LHCN-M2 (cell line): ENCODE measurements at regions not wholly inside any gene's neighbourhood (a gene's known extent, or its start where the extent isn't known, plus 50 kb on each side); places are given as distances from the start of the nearest gene placed in this dataset.
"Not testable (repeated sequence)": the region's sequence is repeated elsewhere in the genome, so short reads cannot be mapped to it uniquely, and the experiment has no call there.

Experiments used
- DNase-seq: peaks from one replicate; pipeline ENCODE4 v3.0.0-alpha.2; 2012; ENCODE audit warnings: low read depth

DNA sequence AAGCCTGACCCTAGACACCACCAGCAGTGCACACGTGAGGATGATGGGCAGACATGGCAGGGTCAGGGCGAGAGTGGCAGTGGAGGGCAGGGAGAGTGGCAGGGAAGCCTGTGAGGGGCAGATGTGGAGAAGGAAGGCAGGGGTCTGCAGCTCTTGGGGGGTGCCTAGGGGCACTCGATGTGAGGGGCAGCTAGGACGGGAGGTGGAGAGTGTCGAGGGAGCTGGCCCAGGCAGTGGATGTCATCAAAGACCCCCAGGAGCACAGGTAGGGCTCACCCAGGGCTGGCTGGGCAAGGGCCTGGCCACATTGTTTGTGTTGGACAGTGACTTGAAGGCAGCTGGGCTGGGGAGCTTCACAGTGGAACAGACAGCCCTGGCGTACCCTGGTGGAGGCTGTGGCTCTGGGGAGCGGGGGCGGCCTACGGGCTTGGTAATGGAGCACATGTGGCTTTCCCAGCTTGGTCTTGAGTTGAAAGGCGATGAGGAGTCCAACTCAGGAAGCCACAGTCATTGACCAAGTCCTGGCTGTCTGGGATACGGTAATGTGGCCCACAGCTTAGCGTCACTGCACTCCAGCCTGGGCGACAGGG, 87.1 kb downstream of the RTP5 start:
- DNase-seq: no peak

DNA sequence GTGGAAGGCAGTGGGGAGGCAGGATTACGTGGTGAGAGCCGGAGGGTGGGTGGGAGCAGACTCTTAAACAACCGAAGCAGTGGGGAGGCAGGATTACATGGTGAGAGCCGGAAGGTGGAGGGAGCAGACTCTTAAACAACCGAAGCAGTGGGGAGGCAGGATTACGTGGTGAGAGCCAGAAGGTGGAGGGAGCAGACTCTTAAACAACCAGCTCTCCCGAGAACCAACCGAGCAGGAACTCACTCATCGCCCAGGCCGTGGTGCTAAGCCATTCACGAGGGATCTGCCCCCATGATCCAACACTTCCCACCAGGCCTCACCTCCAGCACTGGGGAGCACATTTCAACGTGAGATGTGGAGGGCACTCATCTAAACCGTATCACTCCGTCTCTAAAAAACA, 87.7 kb downstream of the RTP5 start:
- no peak for DNase-seq

DNA sequence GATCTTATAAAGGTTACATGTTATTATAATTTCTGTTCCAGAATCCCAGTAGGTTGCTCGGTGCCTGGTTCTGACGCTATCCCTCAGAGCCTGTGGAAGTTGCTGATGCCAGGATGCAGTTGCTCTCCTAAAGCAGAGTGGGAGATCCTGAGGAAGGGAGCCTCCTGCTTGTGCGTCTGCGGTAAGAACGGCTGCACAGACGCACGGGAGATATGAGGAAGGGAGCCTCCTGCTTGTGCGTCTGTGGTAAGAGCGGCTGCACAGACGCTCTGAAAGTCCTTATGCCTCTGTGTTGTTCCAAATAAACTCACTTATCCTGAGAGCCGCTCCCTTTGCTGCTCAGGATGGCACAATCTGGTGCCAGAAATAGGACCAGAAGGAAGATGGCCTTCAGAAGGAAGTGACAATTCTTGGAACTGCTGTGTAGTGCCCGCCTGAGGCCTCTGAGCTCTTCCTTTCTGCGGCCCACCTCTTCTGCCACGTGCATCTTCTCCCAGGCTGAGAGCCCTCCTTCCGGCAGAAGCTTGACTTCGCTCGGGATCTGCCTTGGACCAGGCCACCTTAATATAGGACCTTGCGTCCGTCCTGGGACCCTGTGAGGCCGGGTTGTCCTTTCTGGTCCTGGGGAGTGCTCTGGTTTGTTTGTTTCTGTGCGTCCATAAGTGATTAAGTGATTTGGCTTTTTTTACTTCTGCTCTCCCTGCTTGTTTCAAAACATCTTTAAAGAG, 89.5 kb downstream of the RTP5 start:
- DNase-seq: no peak

DNA sequence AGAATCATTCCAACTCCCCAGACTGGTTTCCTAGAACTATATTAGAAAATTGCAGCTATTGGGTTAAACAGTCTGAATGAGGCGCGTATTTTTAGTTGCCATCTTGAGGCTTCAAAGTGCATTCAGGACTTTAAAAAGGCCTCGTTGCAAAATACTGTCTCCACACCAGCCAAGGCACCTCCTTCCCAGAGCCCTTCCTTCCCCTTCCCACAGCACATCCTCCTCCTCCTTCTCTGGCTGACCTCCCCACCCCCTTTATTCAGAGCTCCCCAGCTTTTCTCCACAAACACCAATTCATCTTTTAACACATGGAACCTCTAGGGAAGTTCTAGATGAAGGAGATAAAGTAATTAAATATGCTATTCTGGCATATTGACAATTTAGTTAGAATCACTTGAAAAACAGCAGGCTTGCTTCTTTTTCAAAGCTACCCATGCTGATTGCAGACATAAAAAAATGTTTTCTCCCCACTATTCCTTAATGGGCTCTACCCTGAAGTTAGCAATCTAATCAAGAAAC, 90.3 kb downstream of the RTP5 start:
- DNase-seq: no peak

DNA sequence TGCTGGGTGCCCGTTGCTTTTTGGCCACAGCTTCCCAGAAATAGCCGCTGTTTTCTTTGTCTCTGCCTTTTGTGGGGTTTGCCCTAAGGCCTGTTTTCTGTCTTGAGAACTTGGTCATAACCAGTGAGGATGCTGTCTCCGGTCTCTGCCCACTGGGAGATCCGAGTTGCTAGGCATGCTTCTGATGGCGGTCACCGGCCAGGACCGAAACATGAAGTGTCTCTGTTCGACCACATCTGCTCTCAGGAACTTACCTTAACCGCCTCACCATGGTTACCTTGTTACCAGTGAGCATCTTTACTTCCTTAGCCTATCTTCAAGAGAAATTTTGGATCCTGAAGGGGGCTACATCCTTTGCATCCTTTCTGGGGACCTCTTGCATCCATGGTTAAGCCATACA, 91.9 kb downstream of the RTP5 start:
- DNase-seq: no peak

DNA sequence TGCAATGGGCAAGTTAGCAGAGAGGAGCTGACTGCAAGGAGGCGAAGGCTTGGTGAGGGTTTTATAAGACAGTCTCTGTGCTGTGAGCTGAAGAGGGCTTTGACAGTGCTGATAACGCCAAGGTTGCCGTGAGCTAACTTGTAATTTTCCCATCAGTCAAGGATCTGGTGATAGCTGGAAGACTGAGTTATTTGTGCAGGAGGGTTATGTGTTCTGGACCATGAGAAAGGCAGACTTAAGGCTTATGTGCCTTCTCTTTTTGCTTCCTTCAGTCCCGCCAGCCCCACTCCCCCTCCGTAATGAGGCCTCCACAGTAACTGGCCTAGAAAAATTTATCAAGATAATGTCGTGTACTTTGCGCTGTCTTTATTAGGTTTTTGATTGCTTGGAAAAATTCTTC, 94.6 kb downstream of the RTP5 start:
- DNase-seq: no peak

DNA sequence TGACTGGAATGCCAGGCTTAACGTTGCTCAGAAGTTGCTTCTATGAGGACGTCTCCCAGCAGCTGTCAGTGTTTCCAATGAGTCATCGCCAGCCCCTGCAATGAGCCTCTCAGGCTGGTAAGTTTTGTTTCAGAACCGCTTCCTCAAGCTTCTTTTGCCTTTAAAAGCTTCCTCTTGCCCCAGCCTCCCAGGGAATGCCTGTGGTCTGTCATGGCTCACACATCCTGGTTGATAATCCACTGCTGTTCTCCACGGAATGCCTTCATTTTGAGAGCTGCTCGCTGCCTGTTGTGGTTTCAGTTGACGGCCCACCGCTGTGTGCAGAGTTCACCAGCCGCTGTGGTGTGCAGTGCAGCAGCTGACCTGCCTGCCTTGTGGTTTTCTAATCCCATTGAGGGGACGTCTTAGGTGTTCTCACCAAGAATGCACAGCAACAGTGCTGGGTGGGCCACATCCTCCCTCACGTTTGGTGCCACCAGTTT, 96.4 kb downstream of the RTP5 start:
- peak; percentile 100 for DNase-seq

DNA sequence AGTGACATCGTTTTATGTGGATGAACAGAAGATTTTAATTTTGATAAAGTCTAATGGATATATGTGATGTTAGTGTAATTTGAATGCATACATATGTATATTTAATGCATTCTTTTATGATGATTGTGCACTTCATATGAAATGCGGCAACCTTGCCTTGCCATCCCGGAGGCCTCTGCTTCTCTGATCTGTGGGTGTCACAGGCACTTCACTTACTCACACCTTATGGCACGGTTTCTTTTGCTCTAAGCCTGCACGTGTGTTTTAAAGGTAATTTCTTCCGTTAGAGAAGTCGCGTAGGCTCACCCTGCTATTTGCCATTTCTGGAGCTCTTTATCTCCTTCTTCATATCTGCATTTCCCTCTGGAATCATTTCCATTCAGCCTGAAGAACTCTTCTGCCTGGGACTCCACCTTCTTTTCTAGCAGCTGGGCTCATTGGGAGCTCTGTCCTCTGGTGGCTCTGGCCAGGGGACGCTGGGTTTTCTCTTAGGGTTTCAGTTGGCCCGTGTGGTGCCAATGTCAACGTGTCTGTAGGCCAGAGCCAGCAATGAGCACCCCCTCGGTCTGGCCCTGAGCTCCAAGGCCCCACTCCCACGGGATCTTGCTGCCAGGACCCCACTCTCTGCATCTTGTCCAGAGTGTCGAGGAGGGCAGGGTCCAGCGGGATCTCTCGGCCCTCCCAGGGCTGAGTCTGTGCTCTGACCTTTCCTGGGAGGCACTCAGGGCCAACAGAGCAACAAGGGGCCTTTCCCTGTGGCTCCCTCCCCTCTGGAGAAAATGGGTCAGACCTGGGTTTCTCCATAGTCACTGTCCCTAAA, 97.3 kb downstream of the RTP5 start:
- DNase-seq: peak; percentile 9

DNA sequence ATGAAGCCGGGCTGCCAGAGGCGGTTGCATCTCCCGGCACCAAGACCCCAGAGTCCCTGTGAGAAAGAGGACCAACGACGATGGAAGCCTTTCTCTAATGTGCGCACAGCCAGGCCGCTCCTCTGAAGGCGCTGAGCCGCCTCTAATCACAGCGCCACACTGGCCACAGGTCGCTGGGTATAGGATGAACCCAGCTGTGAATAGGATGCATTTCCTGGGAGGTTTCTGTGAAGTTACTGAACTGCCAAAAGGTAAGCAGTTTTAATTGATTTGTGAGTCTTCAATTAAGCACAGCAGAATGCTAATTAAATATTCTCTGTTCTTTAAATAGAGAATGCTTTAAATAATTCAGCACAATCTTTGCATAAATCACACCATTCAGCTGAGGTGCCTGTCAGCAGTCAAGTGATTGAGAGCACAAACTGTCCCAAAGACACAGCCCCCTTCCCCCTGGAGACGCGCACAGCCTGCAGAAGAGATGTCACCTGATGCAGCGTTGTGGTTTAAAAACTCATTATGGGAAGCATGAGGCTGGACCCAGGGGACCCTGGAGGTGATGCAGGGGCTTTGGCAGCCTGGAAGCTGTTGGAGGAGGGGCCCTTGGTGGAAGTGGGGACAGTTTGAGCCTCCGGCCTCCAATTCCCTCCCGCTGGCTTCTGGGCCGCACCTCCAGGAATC, 98.1 kb downstream of the RTP5 start:
- DNase-seq: no peak

DNA sequence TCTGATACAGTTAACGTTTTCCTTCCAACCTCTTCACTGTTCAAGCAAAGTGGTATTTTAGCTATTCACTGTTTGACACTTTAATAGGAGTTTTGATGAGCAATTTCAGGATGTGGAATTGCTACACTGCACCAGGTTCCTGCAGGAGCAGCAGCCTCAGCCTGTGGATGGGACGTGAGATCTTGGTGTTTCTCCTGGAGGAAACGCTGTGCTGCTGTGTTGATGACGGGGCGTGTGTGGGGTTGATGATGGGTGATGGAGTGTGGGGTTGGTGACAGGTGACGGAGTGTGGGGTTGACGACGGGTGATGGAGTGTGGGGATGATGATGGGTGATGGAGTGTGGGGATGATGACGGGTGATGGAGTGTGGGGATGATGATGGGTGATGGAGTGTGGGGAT, 98.9 kb downstream of the RTP5 start:
- DNase-seq: no peak

DNA sequence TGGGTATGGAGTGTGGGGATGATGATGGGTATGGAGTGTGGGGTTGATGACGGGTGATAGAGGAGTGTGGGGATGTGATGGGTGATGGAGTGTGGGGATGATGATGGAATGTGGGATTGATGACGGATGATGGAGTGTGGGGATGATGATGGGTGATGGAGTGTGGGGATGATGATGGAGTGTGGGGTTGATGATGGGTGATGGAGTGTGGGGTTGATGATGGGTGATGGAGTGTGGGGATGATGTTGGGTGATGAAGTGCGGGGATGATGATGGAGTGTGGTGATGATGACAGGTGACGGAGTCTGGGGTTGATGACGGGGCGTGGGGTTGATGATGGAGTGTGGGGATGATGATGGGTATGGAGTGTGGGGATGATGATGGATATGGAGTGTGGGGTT, 99.7 kb downstream of the RTP5 start:
- not testable (repeated sequence) for DNase-seq

DNA sequence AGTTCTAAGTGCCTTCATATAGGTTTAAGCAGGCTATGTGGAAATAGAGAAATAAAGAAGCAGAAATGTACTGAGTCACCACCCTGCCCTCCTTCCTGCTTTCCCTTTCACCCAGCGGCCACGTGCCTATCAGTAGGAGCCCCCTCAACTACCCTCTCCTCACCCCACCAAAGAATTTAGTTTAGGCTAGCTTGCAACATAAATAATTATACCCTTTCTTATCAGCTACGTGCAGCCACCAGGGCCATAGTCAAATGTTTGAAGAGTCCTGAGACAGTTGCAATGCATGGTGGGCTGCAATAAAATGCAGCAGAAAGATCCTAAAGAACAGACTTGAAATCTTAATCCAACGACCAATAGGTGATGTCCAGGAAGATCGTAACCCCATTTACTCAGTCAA, 101.2 kb downstream of the RTP5 start:
- DNase-seq: no peak

DNA sequence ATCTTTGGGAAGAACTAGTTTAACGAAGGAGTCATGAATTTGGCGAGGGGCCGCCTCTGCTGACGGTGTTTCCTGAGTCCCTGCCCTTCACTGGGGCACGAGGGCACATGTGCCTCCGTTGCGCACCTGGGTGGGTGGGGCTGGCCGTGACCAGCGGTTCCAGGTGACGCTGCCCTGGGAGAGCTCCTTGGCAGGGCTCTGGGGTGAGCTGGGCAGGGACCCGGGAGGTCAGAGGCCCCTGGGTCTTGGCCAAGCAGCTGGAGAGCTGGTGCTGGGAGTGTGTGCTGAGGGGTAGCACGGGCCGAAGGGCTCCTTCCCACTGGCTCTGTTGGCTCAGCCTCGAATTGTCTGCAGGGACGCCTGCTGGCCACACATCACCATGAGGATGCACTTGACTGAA, 104.6 kb downstream of the RTP5 start:
- no peak for DNase-seq

DNA sequence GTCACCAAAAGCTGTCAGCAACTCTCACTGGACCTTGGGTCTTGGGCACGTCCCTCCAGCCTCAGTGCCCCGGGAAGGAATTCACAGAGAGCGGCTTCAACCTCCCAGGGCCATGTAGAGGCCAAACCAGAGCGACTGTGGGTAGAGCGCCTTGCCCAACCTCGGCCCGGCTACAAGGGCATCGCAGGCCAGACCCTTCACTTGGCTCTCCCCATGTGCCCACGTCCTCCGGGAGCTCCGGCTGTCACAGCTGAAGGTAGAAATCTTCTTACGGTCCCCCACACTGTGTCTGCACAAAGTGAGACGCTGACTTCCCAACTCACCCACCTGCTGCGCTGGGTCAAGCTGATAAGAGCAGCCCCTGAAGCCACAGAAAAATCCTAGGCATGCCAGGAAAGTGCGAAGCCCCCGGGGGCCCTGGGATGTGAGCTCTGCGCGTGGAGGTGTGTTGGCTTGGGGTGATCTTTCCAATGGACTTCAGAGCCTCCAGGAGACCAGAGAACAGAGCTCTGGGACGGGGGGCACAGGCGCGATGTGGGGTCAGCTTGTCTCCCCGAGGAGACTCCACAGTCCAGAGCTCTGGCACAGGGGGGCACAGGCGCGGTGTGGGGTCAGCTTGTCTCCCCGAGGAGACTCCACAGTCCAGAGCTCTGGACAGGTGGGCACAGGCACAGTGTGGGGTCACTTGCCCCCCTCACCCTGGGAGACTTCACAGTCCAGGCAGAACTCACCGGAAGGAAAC, 105.5 kb downstream of the RTP5 start:
- no peak for DNase-seq

DNA sequence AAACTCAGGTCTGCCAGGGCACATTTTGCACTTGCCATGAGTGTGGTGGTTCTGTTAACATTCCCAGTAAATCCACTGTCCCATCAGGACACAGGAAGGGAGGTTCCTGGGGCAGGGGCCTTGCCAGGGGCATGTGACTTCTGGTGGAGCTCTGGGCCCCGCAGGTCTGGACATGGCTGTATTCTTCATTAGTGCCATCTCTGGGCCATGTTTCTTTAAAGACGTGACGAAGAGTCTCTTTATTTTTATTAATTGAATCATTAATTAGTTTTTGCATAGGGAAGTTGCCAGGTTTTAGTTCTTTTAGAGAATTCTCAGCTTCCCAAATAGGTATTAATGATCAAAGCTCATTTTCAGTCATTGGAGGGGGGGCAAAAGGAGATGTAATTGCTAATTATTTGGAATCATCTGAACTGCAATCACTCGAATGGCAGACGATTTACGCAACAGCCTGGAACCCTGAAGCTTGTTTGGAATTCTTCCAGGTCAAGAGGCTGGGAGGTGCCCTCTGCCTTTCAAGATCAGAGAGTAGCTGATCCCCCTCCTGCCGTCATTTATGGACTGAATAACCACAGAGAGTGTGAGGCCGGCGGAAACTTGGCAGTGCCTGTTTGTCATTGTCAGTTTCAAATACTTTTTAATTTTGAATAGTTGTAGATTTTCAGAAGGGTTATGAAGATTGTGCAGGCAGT, 106.2 kb downstream of the RTP5 start:
- DNase-seq: no peak

DNA sequence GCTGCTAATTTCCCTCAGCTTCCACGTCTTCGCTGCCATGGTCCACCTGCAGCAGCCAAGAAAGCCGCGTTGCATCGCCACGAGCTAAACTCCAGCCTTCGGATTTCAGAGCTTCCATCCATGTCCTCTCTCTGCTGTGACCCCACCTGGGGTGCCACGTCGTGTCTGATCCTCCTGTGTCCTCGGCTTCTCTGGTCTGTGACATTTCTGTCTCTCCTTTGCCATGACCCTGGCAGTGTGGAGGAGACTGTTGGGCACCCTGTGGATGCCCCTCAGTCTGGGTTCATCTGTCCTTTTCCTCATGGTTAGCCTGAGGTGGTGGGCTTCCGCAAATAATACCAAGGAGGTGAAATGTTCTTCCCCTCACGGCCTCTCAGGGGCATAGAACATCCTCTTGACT, 106.8 kb downstream of the RTP5 start:
- DNase-seq: no peak

DNA sequence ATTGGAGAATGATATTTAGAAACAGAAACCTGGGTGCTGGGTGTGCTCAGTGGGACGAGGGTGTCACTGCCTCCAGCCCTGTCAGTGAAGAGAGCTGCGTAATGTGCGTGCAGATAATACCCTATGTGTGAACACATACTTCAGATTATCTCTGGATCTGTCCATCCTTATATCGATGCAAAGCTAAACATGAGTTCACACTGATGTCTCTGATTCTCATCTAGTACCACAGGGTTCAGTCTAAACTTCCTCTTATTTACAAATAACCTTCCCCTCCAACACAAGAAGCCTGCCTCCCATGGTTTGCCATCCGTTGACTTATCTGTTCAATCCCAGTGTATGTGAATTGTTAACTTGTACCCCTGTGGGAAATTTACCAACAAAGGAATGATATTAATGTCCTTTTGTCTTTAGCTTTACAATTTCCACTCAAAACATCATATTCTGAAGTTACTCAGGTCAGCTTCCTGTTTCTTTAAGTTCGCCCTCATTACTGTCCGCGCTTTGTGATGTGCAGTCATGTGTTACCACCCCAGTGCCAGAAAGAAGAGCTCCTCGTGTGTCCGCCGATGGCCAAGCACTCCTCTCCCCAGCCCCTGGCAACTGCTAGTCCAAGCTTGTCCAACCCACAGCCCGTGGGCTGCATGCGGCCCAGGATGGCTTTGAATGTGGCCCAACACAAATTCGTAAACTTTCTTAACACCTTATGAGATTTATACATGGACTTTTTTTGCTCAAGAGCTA, 108.2 kb downstream of the RTP5 start:
- DNase-seq: no peak

DNA sequence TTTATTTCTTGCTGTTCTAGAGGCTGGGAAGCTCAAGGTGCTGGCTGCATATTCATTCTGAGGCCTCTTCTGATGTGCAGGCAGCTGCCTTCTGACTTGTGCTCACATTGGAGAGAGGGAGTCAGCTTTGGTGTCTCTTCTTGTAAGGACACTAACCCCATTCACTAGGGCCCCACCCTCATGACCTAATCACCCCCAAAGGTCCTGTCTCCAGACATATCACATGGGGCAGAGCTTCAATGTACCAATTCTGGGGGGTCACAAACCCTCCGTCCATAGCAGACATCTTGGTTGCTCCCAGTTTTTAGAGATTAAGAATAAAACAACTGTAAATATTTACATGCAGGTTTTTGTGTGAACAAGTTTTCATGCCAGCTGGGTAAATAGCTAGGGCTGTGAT, 109.1 kb downstream of the RTP5 start:
- DNase-seq: no peak

DNA sequence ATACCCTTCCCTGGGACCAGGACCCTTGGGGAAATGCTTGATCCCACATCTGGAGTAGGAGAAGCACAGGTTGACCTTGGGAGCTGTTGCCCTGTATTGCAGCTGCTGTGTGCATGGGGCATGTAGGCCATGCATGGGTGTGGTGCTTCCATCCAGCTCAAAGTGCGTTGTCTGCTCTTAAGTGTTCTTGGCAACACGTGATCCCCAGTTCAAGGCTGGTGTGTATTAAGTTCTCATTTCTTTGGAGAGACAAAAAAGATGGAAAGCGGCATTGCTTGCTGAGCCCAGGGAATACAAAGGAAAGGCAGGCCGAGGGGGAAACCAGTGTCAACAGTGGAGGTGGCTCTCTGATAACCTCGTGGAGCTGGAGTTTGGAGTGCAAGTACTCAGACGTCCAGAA, 110.7 kb downstream of the RTP5 start:
- no peak for DNase-seq
